ENCODE measurements at regions not wholly inside any gene's neighbourhood (a gene's known extent, or its start where the extent isn't known, plus 50 kb on each side); places are given as distances from the start of the nearest gene placed in this dataset.

DNA sequence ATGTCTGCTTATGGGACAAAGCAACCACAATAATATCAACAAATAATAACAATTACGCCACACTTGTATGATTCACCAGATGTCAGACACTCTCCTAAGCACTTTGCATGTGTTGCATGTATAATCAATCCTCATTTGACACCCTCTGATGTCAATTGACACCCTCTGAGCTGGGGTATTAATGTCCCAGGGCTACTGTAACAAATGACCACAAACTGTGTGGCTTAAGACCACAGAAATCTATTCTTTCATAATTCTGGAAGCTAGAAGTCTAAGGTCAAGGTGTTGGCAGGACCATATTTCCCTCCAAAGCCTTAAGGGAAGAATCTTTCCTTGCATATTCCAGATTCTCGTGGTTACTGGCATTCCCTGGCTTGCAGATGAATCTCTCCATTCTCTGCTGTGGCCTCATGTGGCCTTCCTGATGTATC is 112.7 kb downstream of the NPIPB5 start:
- no peak for DNase-seq
- Histone ChIP-seq H3K36me3 (no peaks in the 10 kb centered on the region), H3K27ac (no peak overlapping the region), H3K9me3 (no peaks in the 10 kb centered on the region), H3K4me1 (no peaks in the 10 kb centered on the region), H3K27me3 (no peaks in the 10 kb centered on the region), H3K4me3 (no peak overlapping the region)
- WGBS, 2 donors: 82 to 85% methylated on average over 2 of the region's 2 CpGs
- TF ChIP-seq EP300 (IDR thresholded peaks at IDR 0.05): no peak
- TF ChIP-seq POLR2A (IDR thresholded peaks at IDR 0.05): no peak
- TF ChIP-seq, protein P1, sequence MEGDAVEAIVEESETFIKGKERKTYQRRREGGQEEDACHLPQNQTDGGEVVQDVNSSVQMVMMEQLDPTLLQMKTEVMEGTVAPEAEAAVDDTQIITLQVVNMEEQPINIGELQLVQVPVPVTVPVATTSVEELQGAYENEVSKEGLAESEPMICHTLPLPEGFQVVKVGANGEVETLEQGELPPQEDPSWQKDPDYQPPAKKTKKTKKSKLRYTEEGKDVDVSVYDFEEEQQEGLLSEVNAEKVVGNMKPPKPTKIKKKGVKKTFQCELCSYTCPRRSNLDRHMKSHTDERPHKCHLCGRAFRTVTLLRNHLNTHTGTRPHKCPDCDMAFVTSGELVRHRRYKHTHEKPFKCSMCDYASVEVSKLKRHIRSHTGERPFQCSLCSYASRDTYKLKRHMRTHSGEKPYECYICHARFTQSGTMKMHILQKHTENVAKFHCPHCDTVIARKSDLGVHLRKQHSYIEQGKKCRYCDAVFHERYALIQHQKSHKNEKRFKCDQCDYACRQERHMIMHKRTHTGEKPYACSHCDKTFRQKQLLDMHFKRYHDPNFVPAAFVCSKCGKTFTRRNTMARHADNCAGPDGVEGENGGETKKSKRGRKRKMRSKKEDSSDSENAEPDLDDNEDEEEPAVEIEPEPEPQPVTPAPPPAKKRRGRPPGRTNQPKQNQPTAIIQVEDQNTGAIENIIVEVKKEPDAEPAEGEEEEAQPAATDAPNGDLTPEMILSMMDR (IDR thresholded peaks at IDR 0.05): no peak
- no peak for TF ChIP-seq POLR2AphosphoS5 (IDR thresholded peaks at IDR 0.05)
- no peak for ATAC-seq (ENCODE audit: low FRiP score in 2 of 2)

DNA sequence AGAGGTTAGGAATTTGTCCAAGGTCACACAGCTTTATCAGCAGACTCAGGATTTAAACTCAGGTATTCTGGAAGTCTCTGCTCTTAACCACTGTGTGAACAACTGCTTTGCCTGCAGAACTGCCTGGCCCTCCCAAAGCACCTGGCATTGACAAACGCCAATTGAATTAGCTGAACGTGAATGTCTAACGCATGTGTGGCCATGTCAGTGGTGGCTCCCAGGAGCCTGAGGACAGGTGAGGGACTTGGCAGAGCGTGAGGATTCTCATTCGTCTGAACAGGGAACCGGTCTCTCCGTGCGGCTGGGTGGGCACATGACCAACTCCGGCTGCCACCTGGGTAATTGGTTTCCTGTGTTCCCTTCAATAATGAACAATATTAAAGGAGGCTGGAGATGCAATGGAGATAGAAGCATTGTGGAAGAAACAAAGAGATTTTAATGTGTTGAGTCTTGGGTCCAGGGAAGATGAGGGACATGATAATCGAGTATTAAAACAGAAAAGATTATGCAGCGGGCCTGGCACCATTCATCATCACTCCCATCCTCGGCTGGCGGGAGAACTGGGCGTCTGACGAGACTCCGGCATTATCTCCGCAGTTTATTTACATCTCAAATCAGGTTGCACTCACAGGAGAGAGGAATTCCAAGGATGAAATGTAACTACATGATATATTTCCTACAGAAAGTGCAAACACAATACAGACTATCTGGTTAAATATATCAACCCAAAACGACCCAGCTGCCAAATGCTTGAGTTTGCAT is 113.5 kb downstream of the NPIPB5 start:
- H3K9me3 ChIP-seq: no peaks in the 10 kb centered on the region
- DNase-seq (peak in 1 of 2 donors; percentile 21), ATAC-seq (ENCODE audit: low FRiP score in 2 of 2) (no peak)
- no peaks in the 10 kb centered on the region for H3K4me1 ChIP-seq
- H3K27ac ChIP-seq: no peak overlapping the region
- no peaks in the 10 kb centered on the region for H3K36me3 ChIP-seq
- H3K27me3 ChIP-seq: no peaks in the 10 kb centered on the region
- 57 to 71% methylated on average over 18 of the region's 18 CpGs for WGBS, 2 donors
- no peak overlapping the region for H3K4me3 ChIP-seq
- TF ChIP-seq, protein P1 (IDR thresholded peaks at IDR 0.05): no peak
- TF ChIP-seq EP300 (IDR thresholded peaks at IDR 0.05) (no peak), POLR2A (IDR thresholded peaks at IDR 0.05) (no peak), POLR2AphosphoS5 (IDR thresholded peaks at IDR 0.05) (no peak)

DNA sequence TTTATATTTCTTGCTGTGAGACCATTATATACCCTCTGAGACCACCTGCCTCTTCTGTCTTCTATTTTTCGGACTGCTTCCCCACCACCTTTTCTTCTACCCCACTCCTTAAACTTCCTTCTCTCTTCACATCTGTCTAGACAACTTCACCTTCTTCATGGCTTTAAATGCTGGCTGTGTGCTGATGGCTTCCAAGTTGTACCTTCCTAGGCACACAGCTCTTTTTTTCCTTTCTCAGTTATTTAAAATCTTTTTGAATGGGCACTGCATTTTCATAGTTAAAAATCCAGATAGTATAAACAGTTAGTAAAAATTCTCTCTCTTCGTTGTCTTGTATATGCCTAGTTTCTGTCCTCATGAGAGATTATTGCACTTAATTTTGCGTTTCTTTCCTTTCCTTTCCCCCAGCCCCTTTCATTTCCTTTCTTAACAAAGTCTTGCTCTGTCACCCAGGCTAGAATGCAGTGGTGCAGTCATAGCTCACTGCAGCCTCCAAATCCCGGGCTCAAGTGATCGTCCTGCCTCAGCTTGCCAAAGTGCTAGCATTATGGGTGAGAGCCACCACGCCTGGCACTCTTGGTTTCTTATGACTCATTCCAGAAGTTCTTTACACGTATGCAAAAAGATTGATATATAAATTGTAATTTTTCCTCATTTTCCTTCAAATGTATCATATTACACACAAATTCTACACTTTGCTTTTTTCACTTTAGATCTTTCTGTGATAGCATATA is 114.3 kb downstream of the NPIPB5 start:
- Histone ChIP-seq H3K27me3 (no peaks in the 10 kb centered on the region), H3K4me1 (no peaks in the 10 kb centered on the region), H3K36me3 (no peaks in the 10 kb centered on the region), H3K4me3 (no peak overlapping the region), H3K9me3 (no peaks in the 10 kb centered on the region), H3K27ac (no peak overlapping the region)
- DNase-seq (no peak), ATAC-seq (ENCODE audit: low FRiP score in 2 of 2) (no peak)
- WGBS, 2 donors: 71 to 82% methylated on average over 7 of the region's 7 CpGs
- no peak for TF ChIP-seq POLR2AphosphoS5 (IDR thresholded peaks at IDR 0.05)
- TF ChIP-seq EP300 (IDR thresholded peaks at IDR 0.05): no peak
- TF ChIP-seq, protein P1 (IDR thresholded peaks at IDR 0.05): no peak
- no peak for TF ChIP-seq POLR2A (IDR thresholded peaks at IDR 0.05)

DNA sequence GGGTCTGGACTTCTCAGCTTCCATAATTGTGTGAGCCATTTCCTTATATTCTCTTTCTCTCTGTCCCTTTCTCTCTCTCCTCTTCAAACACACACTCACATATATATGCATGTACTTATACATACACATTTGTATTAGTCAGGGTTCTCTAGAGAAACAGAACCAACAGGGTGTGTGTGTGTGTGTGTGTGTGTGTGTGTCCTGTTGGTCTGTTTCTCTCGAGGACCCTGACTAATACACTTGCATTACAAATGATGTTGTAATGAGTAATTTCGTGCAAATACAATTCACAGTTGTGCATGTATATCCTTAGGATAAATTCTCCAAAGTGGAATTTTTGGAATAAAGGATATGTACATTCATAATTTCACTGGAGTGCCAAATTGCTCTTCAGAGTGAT is 115.3 kb downstream of the NPIPB5 start:
- Histone ChIP-seq H3K36me3 (no peaks in the 10 kb centered on the region), H3K27ac (no peak overlapping the region), H3K9me3 (no peaks in the 10 kb centered on the region), H3K4me1 (no peaks in the 10 kb centered on the region), H3K4me3 (no peak overlapping the region), H3K27me3 (no peaks in the 10 kb centered on the region)
- ATAC-seq (ENCODE audit: low FRiP score in 2 of 2): no peak
- no peak for DNase-seq
- no peak for TF ChIP-seq POLR2A (IDR thresholded peaks at IDR 0.05)
- 68 to 74% methylated on average over 2 of the region's 2 CpGs for whole genome bisulfite sequencing, 2 donors

DNA sequence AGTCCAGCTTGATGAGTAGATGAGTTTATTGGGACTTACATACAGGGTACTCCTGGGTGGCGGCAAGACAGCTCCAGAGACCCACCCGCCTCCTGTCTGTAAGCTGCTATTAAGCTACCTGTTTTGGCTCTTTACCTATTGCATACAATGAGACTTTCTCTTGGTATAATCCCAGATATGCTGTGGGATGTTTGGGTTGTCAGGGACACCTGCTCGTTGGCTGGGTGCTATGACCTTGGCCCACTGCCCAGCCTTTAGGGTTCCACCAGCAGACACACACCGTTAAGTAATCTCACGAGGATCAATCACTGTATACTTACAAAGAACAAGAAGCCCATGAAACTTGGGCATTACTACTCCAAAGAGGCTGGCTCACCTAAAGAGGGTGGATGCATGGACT is 116.4 kb downstream of the NPIPB5 start:
- Histone ChIP-seq H3K27ac (no peak overlapping the region), H3K4me3 (no peak overlapping the region), H3K4me1 (no peaks in the 10 kb centered on the region), H3K36me3 (no peaks in the 10 kb centered on the region), H3K9me3 (no peaks in the 10 kb centered on the region), H3K27me3 (no peaks in the 10 kb centered on the region)
- 73 to 79% methylated on average over 5 of the region's 5 CpGs for WGBS, 2 donors
- DNase-seq (no peak), ATAC-seq (ENCODE audit: low FRiP score in 2 of 2) (no peak)
- TF ChIP-seq, protein P1 (IDR thresholded peaks at IDR 0.05): no peak
- TF ChIP-seq POLR2A (IDR thresholded peaks at IDR 0.05) (no peak), EP300 (IDR thresholded peaks at IDR 0.05) (no peak), POLR2AphosphoS5 (IDR thresholded peaks at IDR 0.05) (no peak)

Data from upper lobe of left lung (tissue), 6 donors.